GM12874 (cell line): ENCODE measurements at regions not wholly inside any gene's neighbourhood (a gene's known extent, or its start where the extent isn't known, plus 50 kb on each side); places are given as distances from the start of the nearest gene placed in this dataset.

Experiments used
- CTCF ChIP-seq: IDR thresholded peaks from 2 replicates; pipeline ENCODE4 v1.5.1; 2011; ENCODE audit warnings: low read depth, mild to moderate bottlenecking, control low read depth, low read length, moderate library complexity; ENCODE audit not compliant: insufficient read depth

- TF ChIP-seq CTCF: no peak
Measured at GRCh38 chr12:94805749-94806529, 155.6 kb upstream of the TMCC3 start.

DNA sequence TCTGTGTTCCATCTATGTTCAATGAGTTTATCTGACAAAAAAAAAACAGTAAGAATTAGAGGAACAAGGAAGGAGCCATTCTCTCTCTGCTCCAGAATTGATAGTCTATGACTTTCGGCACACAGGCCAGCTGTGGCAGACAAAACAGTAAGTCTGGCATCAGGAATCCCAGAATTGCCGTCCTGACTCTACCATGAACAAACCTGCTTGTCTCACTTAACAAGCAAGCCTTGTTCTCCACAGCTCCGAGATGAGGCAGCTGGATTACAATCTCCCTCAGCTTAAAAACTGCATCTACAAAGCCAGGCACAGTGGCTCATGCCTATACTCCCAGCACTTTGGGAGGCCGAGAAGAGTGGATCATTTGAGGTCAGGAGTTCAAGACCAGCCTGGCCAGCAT is 153.6 kb upstream of the TMCC3 start:
- TF ChIP-seq CTCF: no peak

- TF ChIP-seq CTCF: no peak
Measured at GRCh38 chr12:94802796-94803195, 152.4 kb upstream of the TMCC3 start.

DNA sequence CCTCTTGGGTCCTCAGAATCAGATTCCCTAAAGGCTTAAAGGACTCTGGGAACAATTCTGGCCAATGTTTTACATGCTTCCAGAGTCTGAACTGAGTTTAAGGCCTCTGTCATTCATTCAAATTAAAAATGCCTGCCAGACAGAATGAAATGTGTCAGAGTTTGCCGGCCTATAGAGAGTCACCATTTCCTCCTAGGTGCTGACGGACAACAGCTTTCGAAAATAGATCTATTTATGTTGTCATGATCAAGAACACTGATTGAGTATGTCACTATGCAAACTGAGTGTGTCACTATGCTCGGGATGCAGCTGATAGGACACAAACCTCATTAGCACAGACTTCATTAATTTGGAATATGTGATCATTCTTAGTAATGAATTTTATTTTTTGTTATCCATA is 151.4 kb upstream of the TMCC3 start:
- no peak for TF ChIP-seq CTCF

DNA sequence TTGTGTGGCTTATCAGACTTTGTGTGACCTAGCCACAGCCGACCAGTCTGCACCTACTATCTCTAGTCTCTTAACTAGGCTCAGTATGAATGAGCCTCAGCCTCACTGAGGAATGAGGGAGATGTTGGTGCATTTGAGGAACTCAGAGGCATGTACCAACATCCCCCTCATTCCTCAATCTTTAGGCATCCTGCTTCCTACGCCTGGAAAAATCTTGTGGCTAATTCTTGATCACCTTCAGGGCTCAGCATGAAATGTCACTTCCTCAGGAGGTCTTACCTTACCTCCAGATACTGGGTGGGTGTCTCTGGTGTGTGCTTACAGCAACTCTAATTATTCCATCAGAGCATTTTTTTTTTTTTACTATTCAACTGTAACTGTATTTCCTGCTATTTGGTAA is 148.8 kb upstream of the TMCC3 start:
- TF ChIP-seq CTCF: no peak

DNA sequence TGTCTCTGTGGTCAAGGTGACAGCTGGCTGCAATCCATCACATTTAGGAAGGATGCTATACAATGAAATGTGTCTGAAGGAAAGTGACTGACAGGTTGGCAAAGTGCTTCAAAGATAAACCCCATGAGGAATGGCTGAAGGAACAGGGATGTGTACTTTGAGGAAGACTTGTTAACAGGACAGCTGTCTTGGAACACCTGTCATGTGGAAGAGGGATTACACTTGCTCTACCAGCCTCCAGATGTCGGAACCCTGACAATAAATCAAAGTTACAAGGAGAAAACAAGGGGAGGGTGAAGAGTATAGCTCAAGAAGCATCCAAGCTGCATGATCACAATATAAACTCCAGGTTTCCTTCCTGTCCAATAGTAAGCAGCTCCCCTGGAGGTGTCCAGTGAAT is 147.8 kb upstream of the TMCC3 start:
- TF ChIP-seq CTCF: no peak

DNA sequence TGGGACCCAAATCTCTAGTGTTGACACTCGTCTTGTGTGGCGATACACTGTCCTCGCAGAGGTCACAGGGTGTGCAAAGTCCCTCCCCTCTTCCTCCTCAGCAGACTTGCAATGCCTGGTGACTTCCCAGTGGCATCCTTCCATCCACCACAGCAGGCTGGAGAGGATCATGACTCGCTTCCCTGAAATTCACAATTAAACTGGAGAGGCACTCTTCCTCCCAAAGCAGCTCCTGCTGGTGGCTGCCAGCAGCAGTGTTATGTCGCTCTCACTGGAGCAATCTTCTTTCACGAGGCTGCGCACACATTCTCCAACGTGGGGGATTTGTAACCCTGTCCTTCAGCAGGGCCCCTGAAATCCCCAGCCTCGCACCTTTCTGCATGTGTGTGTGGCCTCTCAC is 145.2 kb upstream of the TMCC3 start:
- no peak for TF ChIP-seq CTCF

DNA sequence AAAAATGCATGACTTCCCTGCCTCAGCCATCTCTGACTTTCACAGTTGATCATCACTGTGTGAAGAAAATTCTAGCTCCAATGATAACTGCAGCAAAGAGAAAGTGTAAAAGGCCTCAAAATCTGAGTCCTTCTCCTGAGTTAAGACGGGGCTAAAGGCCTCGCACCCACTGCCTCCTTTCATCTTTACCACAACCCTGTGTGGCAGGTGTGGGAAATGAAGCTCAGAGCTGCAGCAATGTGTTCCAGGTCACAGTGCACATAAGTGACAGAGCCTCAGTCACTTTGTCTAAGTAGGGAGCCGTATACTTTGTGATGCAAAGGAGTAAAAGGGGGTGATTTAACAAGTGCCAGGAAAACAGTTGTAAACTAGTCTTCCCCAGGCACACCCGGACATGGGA is 144.7 kb upstream of the TMCC3 start:
- TF ChIP-seq CTCF: no peak
